HG03565 (cell line): ENCODE measurements at regions not wholly inside any gene's neighbourhood (a gene's known extent, or its start where the extent isn't known, plus 50 kb on each side); places are given as distances from the start of the nearest gene placed in this dataset.

ENCODE experiments used
- ATAC-seq: cut with Tn5 transposase; IDR thresholded peaks from one replicate; pipeline ENCODE4 v1.9.1; 2021; ENCODE audit warnings: mild to moderate bottlenecking, moderate library complexity; ENCODE audit not compliant: unreplicated experiment

- ATAC-seq: no peak
Measured at GRCh38 chr5:56358703-56359681, 125.9 kb upstream of the ANKRD55 start.

DNA sequence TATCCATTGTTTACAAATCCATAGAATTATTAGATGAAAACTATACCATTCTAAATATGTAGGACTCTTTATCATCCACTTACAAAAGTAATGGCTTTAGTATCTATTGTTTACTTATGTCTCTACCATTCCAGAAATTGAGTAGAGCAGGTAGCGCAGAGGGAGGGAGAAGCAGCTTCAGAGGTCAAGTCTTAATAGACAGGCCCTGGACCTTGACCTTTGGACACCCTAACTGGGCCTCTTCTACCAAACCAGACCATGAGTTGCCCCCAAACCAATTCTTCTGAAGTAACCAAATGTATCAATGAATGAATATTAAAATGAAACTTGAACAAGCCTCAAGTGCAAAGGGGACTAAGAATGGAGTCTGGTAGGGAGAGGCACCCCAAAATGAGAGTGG, 124.9 kb upstream of the ANKRD55 start:
- no peak for ATAC-seq

DNA sequence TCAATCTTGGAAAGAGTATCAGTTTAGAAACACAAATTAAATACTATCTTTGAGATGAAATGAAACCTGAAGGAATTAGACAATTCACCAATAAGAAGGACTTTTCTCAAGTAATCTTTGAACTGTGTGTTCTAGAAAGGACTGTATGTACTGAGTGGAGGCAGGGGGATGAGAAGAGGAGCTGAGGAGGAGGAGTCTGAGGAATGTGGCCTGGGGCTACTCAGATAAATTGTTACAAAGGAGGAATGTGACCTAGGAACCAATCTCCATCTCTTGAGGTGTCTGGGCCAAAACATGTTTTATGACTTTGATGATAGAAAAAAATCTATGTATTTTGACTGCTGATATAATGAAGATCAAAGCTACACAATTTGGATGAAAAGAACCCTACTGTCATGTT, 124.3 kb upstream of the ANKRD55 start:
- no peak for ATAC-seq

DNA sequence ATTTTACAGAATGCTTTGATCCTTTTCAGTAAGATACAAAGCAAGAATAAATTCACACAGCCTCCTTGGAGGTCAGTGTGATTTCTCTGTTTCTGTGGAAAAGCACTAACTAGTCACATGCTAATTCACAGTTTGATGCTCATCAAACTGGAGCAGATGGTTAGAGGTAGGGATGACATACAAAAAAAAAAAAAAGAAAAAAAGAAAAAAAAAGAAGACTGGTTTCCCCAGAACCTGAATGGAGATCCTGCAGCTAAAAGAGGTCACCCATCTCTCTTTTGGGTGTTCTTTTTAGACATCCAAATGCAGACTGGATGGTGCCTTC, 123.7 kb upstream of the ANKRD55 start:
- no peak for ATAC-seq

GRCh38 chr5:56356121-56356835, 123.1 kb upstream of the ANKRD55 start:
- no peak for ATAC-seq

- no peak for ATAC-seq
Measured at GRCh38 chr5:56354836-56355235, 121.7 kb upstream of the ANKRD55 start.

DNA sequence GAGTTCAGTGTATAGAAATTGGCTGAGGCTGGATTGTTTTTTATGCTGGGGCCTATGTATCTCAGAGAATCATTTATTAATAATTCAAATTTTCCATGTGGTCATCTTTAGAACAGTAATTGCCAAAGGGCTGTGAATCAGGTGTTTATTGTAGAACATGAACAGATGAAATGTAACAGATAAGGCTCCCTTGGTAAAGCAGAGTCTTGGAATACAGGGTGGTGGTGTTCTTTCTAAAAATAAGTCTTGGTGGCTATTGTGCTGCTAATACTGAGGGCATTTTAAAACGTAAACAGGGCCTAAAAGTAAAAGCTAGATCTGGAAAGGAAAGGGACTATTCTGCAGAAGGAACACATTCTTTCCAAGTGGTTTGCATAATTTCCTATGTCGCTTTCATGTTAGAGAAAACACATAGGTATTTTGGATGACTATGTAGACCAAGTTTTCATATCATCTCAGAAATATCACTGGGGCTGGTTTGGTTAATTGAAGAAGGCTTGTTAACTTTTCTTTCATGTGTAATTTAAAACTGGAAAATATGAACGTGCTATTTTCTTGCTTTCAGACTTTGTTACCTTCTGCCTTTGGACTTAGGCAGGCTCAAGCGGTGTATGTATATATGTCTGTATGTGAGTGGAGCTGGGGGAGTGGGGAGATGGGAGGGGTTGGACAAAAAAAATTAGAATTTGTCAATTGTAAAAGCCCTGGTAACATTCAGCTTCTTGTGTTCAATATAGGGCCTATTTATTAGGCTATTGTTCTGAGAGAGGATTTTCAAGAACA, 119.9 kb upstream of the ANKRD55 start:
- no peak for ATAC-seq

DNA sequence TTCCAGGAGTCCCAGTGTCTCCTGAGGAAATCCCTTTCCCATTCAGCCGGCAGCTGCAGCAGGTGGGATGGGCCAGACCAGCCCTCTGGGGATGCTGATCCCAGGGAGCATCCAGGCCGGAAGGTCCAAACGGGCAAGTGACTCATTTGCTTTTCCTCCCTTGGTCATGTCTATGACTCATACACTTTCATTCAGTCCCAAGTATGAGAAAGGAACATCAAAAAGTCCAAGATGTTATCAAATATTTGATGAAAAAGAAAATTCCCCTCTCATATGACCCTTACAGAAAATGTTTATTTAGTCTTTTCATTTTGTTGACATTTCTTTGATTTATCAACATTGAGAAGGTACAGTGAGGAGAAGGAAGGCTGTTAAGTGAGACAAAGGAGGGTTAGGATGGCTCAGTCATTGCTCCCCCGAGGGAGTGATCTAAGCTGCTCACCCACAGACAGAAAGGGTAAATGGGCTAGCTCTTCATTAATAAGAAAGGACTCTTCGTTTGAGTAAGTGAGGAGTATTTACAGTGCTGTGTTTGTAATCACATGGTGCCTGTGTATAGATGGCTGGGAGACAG, 117.6 kb upstream of the ANKRD55 start:
- no peak for ATAC-seq

- ATAC-seq: no peak
Measured at GRCh38 chr5:56350011-56350596, 117.0 kb upstream of the ANKRD55 start.

GRCh38 chr5:56349461-56349860, 116.3 kb upstream of the ANKRD55 start:
- no peak for ATAC-seq

DNA sequence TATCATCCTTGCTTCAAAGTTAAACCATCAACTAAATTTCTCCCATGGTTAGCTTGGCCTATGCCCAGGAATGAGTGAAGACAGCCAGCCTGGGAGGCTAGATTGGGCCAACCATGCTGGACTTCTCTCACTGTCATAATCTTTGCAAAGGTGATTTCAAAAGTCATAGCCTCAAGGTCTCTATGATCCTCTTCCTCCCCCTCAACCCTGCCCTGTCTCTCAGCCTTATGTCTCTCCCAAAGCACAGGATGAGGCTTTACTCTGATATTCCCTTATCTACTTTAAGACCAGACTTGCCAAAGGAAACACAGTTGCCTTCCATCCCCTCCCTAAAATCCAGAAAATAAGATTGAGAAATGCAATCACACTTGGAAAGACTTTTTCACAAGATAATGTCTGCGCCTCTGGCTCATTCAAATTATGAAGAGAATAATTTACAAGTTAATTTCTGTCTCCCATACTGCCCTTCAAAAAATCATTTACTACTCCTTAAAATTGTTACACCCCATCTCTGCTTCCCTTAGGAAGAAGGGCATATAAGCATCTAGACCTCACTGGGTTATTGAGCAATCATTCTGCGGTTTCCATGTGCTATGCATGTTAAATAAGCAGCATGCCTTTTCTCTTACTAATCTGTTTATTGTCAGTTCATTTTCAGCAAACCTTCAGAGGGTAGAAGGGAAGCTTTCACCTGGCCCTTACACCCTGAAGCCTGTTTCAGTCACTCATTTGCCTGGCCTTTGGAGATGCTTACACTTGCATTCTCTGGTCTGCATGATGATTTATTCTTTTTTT, 113.8 kb upstream of the ANKRD55 start:
- ATAC-seq: no peak

- ATAC-seq: no peak
Measured at GRCh38 chr5:56346044-56346710, 113.0 kb upstream of the ANKRD55 start.

DNA sequence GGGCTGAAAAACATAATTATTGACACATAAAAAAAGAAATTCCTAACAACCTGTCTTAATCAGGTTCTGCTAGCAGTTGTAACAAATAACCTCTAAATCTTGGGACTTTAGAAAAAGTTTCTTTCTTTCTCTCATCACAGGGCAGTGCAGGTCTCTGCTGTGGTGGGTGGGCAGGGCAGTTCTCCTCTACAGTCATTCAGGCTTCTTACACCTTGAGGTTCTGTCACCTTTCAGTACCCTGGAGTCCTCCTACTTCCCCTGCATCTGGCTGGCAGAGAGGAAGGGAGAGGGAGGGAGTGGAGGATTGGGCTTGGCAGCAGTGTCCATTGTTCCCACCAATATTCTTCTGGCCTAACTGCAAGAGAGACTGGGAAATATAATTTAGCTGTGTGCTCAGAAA, 112.2 kb upstream of the ANKRD55 start:
- no peak for ATAC-seq

- ATAC-seq: no peak
Measured at GRCh38 chr5:56344594-56344993, 111.5 kb upstream of the ANKRD55 start.

GRCh38 chr5:56343988-56344387, 110.9 kb upstream of the ANKRD55 start:
- no peak for ATAC-seq

GRCh38 chr5:56342616-56343015, 109.5 kb upstream of the ANKRD55 start:
- no peak for ATAC-seq

DNA sequence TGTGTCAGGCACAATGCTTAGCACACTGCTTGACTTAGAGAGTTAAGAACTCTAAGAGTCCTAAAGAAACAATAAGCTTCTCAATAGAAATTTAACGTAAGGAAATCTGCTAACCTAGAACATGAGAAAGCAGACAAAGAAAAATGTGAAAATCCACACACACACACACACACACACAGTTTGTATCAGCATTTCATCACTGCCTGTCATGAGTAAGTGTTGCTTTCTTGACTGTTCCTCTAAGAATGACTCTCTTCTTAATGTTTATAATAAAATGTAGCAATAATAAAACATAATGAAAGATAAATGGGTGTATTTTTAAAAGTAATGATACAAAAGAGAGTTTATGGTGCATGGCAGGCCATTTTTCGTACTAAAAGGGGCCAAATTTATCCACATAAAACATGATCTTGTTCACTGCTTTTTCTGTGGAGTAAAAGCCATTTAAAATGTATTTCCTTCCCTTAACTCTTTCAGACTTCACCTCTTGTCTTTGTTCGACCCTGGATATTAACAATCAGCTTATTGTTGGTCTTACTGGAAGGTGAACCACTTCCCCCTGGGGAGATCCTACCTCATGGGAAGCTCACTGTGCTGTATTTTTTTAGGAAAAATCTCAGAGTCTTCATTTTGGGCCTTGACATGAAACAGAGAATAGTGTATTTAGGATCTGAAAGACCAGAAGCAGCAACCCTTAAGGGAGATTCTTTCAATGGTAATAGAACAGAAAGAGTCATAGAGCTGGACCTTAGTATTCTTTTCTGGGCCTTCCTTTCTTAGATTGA, 107.3 kb upstream of the ANKRD55 start:
- ATAC-seq: no peak

DNA sequence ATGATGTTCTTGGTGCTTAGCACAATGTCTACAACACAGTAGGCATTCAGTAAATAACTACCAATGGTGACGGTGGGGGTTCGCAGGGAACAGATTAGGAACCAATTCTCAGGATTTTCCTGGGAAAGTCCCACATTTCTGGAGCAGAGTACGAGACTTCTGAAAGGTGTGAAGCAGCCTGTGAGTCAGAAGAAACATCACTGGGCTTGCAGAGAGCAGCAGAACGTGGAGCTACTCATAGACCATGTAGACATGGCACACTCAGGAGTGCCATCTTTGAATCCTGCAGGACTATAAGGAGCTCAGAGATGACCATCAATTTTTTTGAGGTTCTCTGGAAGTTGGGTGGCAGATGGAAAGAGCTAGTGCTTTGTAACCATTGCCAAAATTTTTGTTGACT, 106.6 kb upstream of the ANKRD55 start:
- no peak for ATAC-seq
